ENCODE measurements at regions not wholly inside any gene's neighbourhood (a gene's known extent, or its start where the extent isn't known, plus 50 kb on each side); places are given as distances from the start of the nearest gene placed in this dataset.

GRCh38 chr2:9775351-9775750 is 67.9 kb upstream of the TAF1B start (continued):
- no peak for TF ChIP-seq E2F4 (CRISPR knock-in tag; IDR thresholded peaks at IDR 0.05; ENCODE audit: borderline replicate concordance, low read depth)

GRCh38 chr2:9775999-9776712 is 67.1 kb upstream of the TAF1B start:
- CTCF ChIA-PET: no interaction called here
- POLR2A ChIA-PET: no interaction called here
- Mint-ChIP-seq H3K36me3 (no peaks in the 10 kb centered on the region), H3K4me1 (peaks cover 8% of the 10 kb centered on the region; the same call in 1 of the 2 replicates), H3K27ac (no peak overlapping the region), H3K9me3 (no peaks in the 10 kb centered on the region; the same call in 1 of the 2 replicates), H3K4me3 (no peak overlapping the region), H3K27me3 (ENCODE audit: low read depth) (no peaks in the 10 kb centered on the region; the same call in 1 of the 2 replicates)
- TF ChIP-seq ELF4 (CRISPR knock-in tag; IDR thresholded peaks at IDR 0.05; ENCODE audit: low read depth) (no peak), E2F1 (CRISPR knock-in tag; IDR thresholded peaks at IDR 0.05) (no peak), ZNF425 (CRISPR knock-in tag; conservative IDR thresholded peaks at IDR 0.05) (no peak), GABPB1 (CRISPR knock-in tag; IDR thresholded peaks at IDR 0.05) (no peak), USF1 (CRISPR knock-in tag; IDR thresholded peaks at IDR 0.05) (no peak), NR2C2 (CRISPR knock-in tag; IDR thresholded peaks at IDR 0.05) (no peak), GTF2I (CRISPR knock-in tag; conservative IDR thresholded peaks at IDR 0.05) (no peak), MAX (CRISPR knock-in tag; IDR thresholded peaks at IDR 0.05) (no peak), SP1 (CRISPR knock-in tag; conservative IDR thresholded peaks at IDR 0.05) (no peak), ZNF396 (CRISPR knock-in tag; IDR thresholded peaks at IDR 0.05; ENCODE audit: borderline replicate concordance) (no peak), RELA (CRISPR knock-in tag; IDR thresholded peaks at IDR 0.05; ENCODE audit: borderline replicate concordance) (no peak), OVOL2 (CRISPR knock-in tag; IDR thresholded peaks at IDR 0.05; ENCODE audit: borderline replicate concordance) (no peak), E2F4 (CRISPR knock-in tag; IDR thresholded peaks at IDR 0.05; ENCODE audit: borderline replicate concordance, low read depth) (no peak), ZNF416 (CRISPR knock-in tag; IDR thresholded peaks at IDR 0.05) (no peak)
- DNase-seq (ENCODE audit: low spot score): no peak
- no peak for ATAC-seq

GRCh38 chr2:9777081-9777480 is 66.2 kb upstream of the TAF1B start:
- H3K9me3 Mint-ChIP-seq: no peaks in the 10 kb centered on the region; the same call in 1 of the 2 replicates
- H3K27me3 Mint-ChIP-seq (ENCODE audit: low read depth): no peaks in the 10 kb centered on the region; the same call in 1 of the 2 replicates
- no peak overlapping the region for H3K4me3 Mint-ChIP-seq
- peaks cover 4% of the 10 kb centered on the region; the same call in 1 of the 2 replicates for H3K4me1 Mint-ChIP-seq
- ATAC-seq: no peak
- no peaks in the 10 kb centered on the region for H3K36me3 Mint-ChIP-seq
- DNase-seq (ENCODE audit: low spot score): no peak
- H3K27ac Mint-ChIP-seq: no peak overlapping the region
- ChIA-PET POLR2A (no interaction called here), CTCF (interaction anchor here (1.1 to 3.9 kb wide), 4 partner anchors 8 to 37 kb away, joined by 5 to 39 read pairs (median 12); no protein-coding TSS in a partner anchor)
- no peak for TF ChIP-seq ERG (CRISPR knock-in tag; IDR thresholded peaks at IDR 0.05)
- TF ChIP-seq FOXK1 (CRISPR knock-in tag; IDR thresholded peaks at IDR 0.05): no peak
- no peak for TF ChIP-seq IRF1 (CRISPR knock-in tag; IDR thresholded peaks at IDR 0.05)
- no peak for TF ChIP-seq ZNF219 (CRISPR knock-in tag; IDR thresholded peaks at IDR 0.05; ENCODE audit: borderline replicate concordance)
- no peak for TF ChIP-seq USF1 (CRISPR knock-in tag; IDR thresholded peaks at IDR 0.05)
- no peak for TF ChIP-seq MAX (CRISPR knock-in tag; IDR thresholded peaks at IDR 0.05)
- TF ChIP-seq ZNF425 (CRISPR knock-in tag; conservative IDR thresholded peaks at IDR 0.05): no peak

All from WTC11 (cell line).